Liver (tissue), 8 donors: ENCODE measurements at regions not wholly inside any gene's neighbourhood (a gene's known extent, or its start where the extent isn't known, plus 50 kb on each side); places are given as distances from the start of the nearest gene placed in this dataset.

Experiments
- DNase-seq: peaks from one replicate; pipeline ENCODE4 v3.0.0-alpha.2; 2017; ENCODE audit warnings: low spot score
- H3K27ac ChIP-seq, 2 donors: one replicate each; pipeline ENCODE4 v1.7.0; 2013; ENCODE audit warnings: inconsistent platforms in 2 of 2, low read length in 2 of 2, control low read depth in 1 of 2, low read depth in 1 of 2, mild to moderate bottlenecking in 1 of 2
- H3K27me3 ChIP-seq, 4 donors: one replicate each; pipeline versions ENCODE4 v1.6.1 to v1.7.0; 2013; ENCODE audit warnings: low read length in 3 of 4, inconsistent platforms in 1 of 4, mild to moderate bottlenecking in 1 of 4, moderate library complexity in 1 of 4; ENCODE audit not compliant: control insufficient read depth in 4 of 4, insufficient read depth in 4 of 4
- H3K36me3 ChIP-seq, 4 donors: one replicate each; pipeline versions ENCODE4 v1.6.1 to v1.7.0; 2013; ENCODE audit warnings: low read length in 3 of 4, mild to moderate bottlenecking in 3 of 4, low read depth in 1 of 4, moderate library complexity in 1 of 4; ENCODE audit not compliant: control insufficient read depth in 4 of 4, insufficient read depth in 3 of 4
- H3K4me1 ChIP-seq, 4 donors: one replicate each; pipeline versions ENCODE4 v1.6.1 to v1.7.0; 2013; ENCODE audit warnings: low read length in 3 of 4, mild to moderate bottlenecking in 3 of 4, moderate library complexity in 1 of 4; ENCODE audit not compliant: control insufficient read depth in 4 of 4, insufficient read depth in 4 of 4
- H3K4me3 ChIP-seq, 3 donors: one replicate each; pipeline versions ENCODE4 v1.6.1 to v1.7.0; 2013; ENCODE audit warnings: low read length in 3 of 3, control low read depth in 1 of 3, low read depth in 1 of 3, mild to moderate bottlenecking in 1 of 3
- H3K9ac ChIP-seq, 2 donors: one replicate each; pipeline ENCODE4 v1.7.0; 2013; ENCODE audit warnings: low read length in 2 of 2, mild to moderate bottlenecking in 2 of 2, moderate library complexity in 2 of 2, control low read depth in 1 of 2, low read depth in 1 of 2
- H3K9me3 ChIP-seq, 4 donors: one replicate each; pipeline versions ENCODE4 v1.6.1 to v1.7.0; 2013; ENCODE audit warnings: low read length in 3 of 4; ENCODE audit not compliant: control insufficient read depth in 4 of 4
- EGR1 ChIP-seq, 2 donors: IDR thresholded peaks; 2 replicates each; pipeline ENCODE4 v1.6.1; 2016 to 2018; ENCODE audit warnings: antibody characterized with exemption in 2 of 2, low read depth in 2 of 2
- FOXA1 ChIP-seq: IDR thresholded peaks from 2 replicates; pipeline ENCODE4 v1.6.1; 2016; ENCODE audit warnings: antibody characterized with exemption
- FOXA2 ChIP-seq: IDR thresholded peaks from 2 replicates; pipeline ENCODE4 v1.6.1; 2016; ENCODE audit warnings: antibody characterized with exemption
- GABPA ChIP-seq, 2 donors: IDR thresholded peaks in 1 of 2; conservative IDR thresholded peaks in 1 of 2; 2 replicates each; pipeline ENCODE4 v1.6.1; 2016; ENCODE audit warnings: antibody characterized with exemption in 2 of 2, mild to moderate bottlenecking in 1 of 2, moderate library complexity in 1 of 2
- HNF4A ChIP-seq, 2 donors: conservative IDR thresholded peaks; 2 replicates each; pipeline ENCODE4 v1.6.1; 2016; ENCODE audit warnings: antibody characterized with exemption in 2 of 2, mild to moderate bottlenecking in 2 of 2
- HNF4G ChIP-seq: IDR thresholded peaks from 2 replicates; pipeline ENCODE4 v1.6.1; 2016; ENCODE audit warnings: antibody characterized with exemption
- JUND ChIP-seq, 2 donors: IDR thresholded peaks; 2 replicates each; pipeline ENCODE4 v1.6.1; 2016; ENCODE audit warnings: antibody characterized with exemption in 2 of 2
- MAX ChIP-seq: IDR thresholded peaks from 2 replicates; pipeline ENCODE4 v1.6.1; 2016; ENCODE audit warnings: antibody characterized with exemption
- NR2F2 ChIP-seq: IDR thresholded peaks from 2 replicates; pipeline ENCODE4 v1.6.1; 2016; ENCODE audit warnings: antibody characterized with exemption
- RAD21 ChIP-seq, 2 donors: IDR thresholded peaks; 2 replicates each; pipeline ENCODE4 v1.6.1; 2016; ENCODE audit warnings: antibody characterized with exemption in 2 of 2, mild to moderate bottlenecking in 2 of 2
- RXRA ChIP-seq, 2 donors: IDR thresholded peaks; 2 replicates each; pipeline ENCODE4 v1.6.1; 2017 to 2018; ENCODE audit warnings: antibody characterized with exemption in 2 of 2, mild to moderate bottlenecking in 1 of 2
- SP1 ChIP-seq: IDR thresholded peaks from 2 replicates; pipeline ENCODE4 v1.6.1; 2018; ENCODE audit warnings: antibody characterized with exemption, mild to moderate bottlenecking
- TAF1 ChIP-seq: conservative IDR thresholded peaks from 2 replicates; pipeline ENCODE4 v1.6.1; 2016; ENCODE audit warnings: antibody characterized with exemption, mild to moderate bottlenecking
- YY1 ChIP-seq: IDR thresholded peaks from 2 replicates; pipeline ENCODE4 v1.6.1; 2016; ENCODE audit warnings: antibody characterized with exemption, mild to moderate bottlenecking
- ZBTB33 ChIP-seq: IDR thresholded peaks from 2 replicates; pipeline ENCODE4 v1.6.1; 2016; ENCODE audit warnings: antibody characterized with exemption
- WGBS: extraction: QIAGEN DNeasy Blood & Tissue Kit; methylation state at CpG from one replicate; pipeline ENCODE4 v1.1.7; 2013; 5-methylcytosine and 5-hydroxymethylcytosine counted together
- TF ChIP-seq, protein P1 (sequence below): fragments of 150-350 bp; IDR thresholded peaks from 2 replicates; pipeline ENCODE4 v1.5.1; 2017; ENCODE audit warnings: improper control_type of control experiment, low read depth, low read length; ENCODE audit not compliant: missing input control
- TF ChIP-seq, protein P2 (sequence below): IDR thresholded peaks from 2 replicates; pipeline ENCODE4 v1.6.1; 2016; ENCODE audit warnings: antibody characterized with exemption, mild to moderate bottlenecking
- TF ChIP-seq, protein P3 (sequence below): IDR thresholded peaks from 2 replicates; pipeline ENCODE4 v1.6.1; 2016; ENCODE audit warnings: antibody characterized with exemption
- donor health status: healthy.
- donor health status: healthy.
- donor health status: healthy.
- donor health status: healthy.
- donor health status: healthy.

DNA sequence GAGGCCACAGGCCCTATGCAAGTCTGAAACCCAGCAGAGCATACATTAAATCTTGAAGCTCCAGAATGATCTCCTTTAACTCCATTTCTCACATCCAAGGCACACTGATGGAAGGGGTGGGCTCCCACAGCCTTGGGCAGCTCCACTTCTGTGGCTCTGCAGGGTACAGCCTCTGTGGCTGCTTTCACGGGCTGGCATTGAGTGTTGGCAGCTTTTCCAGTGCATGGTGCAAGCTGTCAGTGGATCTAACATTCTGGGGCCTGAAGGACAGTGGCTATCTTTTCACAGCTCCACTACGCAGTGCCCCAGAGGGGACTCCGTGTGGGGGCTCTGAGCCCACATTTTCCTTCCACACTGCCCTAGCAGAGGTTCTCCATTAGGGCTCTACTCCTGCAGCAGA is 265.7 kb upstream of the MAGI2 start:
- Histone ChIP-seq H3K4me3 (no peak overlapping the region), H3K4me1 (no peaks in the 10 kb centered on the region), H3K9me3 (no peaks in the 10 kb centered on the region), H3K27me3 (no peaks in the 10 kb centered on the region), H3K9ac (no peak overlapping the region), H3K36me3 (no peaks in the 10 kb centered on the region), H3K27ac (no peak overlapping the region)
- no peak for TF ChIP-seq RXRA (IDR thresholded peaks at IDR 0.05)
- TF ChIP-seq, protein P1, sequence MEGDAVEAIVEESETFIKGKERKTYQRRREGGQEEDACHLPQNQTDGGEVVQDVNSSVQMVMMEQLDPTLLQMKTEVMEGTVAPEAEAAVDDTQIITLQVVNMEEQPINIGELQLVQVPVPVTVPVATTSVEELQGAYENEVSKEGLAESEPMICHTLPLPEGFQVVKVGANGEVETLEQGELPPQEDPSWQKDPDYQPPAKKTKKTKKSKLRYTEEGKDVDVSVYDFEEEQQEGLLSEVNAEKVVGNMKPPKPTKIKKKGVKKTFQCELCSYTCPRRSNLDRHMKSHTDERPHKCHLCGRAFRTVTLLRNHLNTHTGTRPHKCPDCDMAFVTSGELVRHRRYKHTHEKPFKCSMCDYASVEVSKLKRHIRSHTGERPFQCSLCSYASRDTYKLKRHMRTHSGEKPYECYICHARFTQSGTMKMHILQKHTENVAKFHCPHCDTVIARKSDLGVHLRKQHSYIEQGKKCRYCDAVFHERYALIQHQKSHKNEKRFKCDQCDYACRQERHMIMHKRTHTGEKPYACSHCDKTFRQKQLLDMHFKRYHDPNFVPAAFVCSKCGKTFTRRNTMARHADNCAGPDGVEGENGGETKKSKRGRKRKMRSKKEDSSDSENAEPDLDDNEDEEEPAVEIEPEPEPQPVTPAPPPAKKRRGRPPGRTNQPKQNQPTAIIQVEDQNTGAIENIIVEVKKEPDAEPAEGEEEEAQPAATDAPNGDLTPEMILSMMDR: no peak
- no peak for TF ChIP-seq FOXA2
- no peak for TF ChIP-seq MAX
- TF ChIP-seq, protein P2, sequence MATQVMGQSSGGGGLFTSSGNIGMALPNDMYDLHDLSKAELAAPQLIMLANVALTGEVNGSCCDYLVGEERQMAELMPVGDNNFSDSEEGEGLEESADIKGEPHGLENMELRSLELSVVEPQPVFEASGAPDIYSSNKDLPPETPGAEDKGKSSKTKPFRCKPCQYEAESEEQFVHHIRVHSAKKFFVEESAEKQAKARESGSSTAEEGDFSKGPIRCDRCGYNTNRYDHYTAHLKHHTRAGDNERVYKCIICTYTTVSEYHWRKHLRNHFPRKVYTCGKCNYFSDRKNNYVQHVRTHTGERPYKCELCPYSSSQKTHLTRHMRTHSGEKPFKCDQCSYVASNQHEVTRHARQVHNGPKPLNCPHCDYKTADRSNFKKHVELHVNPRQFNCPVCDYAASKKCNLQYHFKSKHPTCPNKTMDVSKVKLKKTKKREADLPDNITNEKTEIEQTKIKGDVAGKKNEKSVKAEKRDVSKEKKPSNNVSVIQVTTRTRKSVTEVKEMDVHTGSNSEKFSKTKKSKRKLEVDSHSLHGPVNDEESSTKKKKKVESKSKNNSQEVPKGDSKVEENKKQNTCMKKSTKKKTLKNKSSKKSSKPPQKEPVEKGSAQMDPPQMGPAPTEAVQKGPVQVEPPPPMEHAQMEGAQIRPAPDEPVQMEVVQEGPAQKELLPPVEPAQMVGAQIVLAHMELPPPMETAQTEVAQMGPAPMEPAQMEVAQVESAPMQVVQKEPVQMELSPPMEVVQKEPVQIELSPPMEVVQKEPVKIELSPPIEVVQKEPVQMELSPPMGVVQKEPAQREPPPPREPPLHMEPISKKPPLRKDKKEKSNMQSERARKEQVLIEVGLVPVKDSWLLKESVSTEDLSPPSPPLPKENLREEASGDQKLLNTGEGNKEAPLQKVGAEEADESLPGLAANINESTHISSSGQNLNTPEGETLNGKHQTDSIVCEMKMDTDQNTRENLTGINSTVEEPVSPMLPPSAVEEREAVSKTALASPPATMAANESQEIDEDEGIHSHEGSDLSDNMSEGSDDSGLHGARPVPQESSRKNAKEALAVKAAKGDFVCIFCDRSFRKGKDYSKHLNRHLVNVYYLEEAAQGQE: no peak
- TF ChIP-seq HNF4G: no peak
- no peak for TF ChIP-seq FOXA1
- WGBS: 94% methylated on average over 3 of the region's 3 CpGs
- no peak for DNase-seq

DNA sequence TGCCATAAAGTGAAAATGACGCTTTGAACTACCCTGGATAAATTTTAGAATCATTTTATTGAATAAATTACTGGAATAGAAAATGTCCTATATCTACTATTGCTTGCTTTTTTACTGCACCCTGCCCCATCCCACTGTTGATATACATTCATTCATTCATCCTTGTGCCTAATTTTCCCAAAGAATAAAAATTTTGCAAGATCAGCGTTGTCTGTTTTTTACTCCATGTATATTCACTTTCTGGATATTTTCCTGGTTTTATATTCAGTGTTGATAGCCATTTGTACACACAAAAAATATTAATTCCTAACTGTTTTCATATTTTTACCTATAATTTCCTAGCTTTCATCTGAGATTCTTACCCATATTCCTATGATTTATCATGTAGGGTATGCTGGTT is 262.9 kb upstream of the MAGI2 start:
- 91% methylated on average over 2 of the region's 2 CpGs for WGBS
- Histone ChIP-seq H3K36me3 (no peaks in the 10 kb centered on the region), H3K27ac (no peak overlapping the region), H3K4me1 (no peaks in the 10 kb centered on the region), H3K9ac (no peak overlapping the region), H3K9me3 (no peaks in the 10 kb centered on the region), H3K27me3 (no peaks in the 10 kb centered on the region), H3K4me3 (no peak overlapping the region)
- DNase-seq: no peak
- no peak for TF ChIP-seq RXRA (IDR thresholded peaks at IDR 0.05)
- no peak for TF ChIP-seq RAD21 (IDR thresholded peaks at IDR 0.05)
- no peak for TF ChIP-seq NR2F2
- no peak for TF ChIP-seq HNF4A (conservative IDR thresholded peaks at IDR 0.05)
- no peak for TF ChIP-seq YY1
- no peak for TF ChIP-seq EGR1 (IDR thresholded peaks at IDR 0.05; ENCODE audit: low read depth in 2 of 2)
- TF ChIP-seq, protein P1: no peak
- TF ChIP-seq JUND (IDR thresholded peaks at IDR 0.05): no peak
- TF ChIP-seq SP1: no peak
- TF ChIP-seq, protein P3, sequence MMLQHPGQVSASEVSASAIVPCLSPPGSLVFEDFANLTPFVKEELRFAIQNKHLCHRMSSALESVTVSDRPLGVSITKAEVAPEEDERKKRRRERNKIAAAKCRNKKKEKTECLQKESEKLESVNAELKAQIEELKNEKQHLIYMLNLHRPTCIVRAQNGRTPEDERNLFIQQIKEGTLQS: no peak
- TF ChIP-seq GABPA (IDR thresholded peaks at IDR 0.05 in 1 of 2, conservative IDR thresholded peaks at IDR 0.05 in 1 of 2): no peak
- no peak for TF ChIP-seq ZBTB33
- no peak for TF ChIP-seq TAF1
- no peak for TF ChIP-seq FOXA1
- TF ChIP-seq MAX: no peak
- TF ChIP-seq, protein P2: no peak
